ENCODE measurements at regions not wholly inside any gene's neighbourhood (a gene's known extent, or its start where the extent isn't known, plus 50 kb on each side); places are given as distances from the start of the nearest gene placed in this dataset.

GRCh38 chr20:17798601-17799000, 98.8 kb downstream of the BANF2 start:
- no peak for TF ChIP-seq MAZ (IDR thresholded peaks at IDR 0.05; ENCODE audit: borderline replicate concordance, low read depth, low read length)
- TF ChIP-seq CTCF (conservative IDR thresholded peaks at IDR 0.05; ENCODE audit: low read depth, low read length), result no peak
- no peak for TF ChIP-seq CHD1 (IDR thresholded peaks at IDR 0.05; ENCODE audit: low read depth, low read length)
- TF ChIP-seq MAFK (IDR thresholded peaks at IDR 0.05; ENCODE audit: low read depth, low read length), result no peak
- TF ChIP-seq POLR2A (IDR thresholded peaks at IDR 0.05; ENCODE audit: low read depth, low read length), result no peak

All from IMR-90 (cell line).